HG03175 (cell line): ENCODE measurements at regions not wholly inside any gene's neighbourhood (a gene's known extent, or its start where the extent isn't known, plus 50 kb on each side); places are given as distances from the start of the nearest gene placed in this dataset.

ENCODE experiments used
- ATAC-seq: cut with Tn5 transposase; IDR thresholded peaks from one replicate; pipeline ENCODE4 v1.9.1; 2021; ENCODE audit warnings: mild to moderate bottlenecking, moderate library complexity; ENCODE audit not compliant: unreplicated experiment

DNA sequence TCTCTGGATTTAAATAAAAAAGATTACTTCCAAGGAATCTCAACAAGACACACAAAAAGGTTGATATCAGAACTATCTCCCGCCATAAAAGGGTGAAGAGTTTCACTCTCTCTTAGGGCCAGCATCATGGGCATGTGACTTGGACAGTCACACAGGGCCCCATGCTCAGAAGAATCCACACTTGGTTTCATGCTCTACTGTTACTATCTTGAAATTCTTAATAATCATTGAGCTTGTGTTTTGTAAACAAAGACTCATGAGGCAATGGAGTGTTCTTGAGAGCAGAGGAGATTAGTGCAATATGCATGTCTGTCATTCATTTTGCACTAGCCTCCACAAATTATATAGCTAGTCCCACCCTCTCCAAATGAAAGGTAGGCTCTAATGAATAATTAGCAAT, 58.4 kb downstream of the HMHB1 start:
- ATAC-seq: no peak

DNA sequence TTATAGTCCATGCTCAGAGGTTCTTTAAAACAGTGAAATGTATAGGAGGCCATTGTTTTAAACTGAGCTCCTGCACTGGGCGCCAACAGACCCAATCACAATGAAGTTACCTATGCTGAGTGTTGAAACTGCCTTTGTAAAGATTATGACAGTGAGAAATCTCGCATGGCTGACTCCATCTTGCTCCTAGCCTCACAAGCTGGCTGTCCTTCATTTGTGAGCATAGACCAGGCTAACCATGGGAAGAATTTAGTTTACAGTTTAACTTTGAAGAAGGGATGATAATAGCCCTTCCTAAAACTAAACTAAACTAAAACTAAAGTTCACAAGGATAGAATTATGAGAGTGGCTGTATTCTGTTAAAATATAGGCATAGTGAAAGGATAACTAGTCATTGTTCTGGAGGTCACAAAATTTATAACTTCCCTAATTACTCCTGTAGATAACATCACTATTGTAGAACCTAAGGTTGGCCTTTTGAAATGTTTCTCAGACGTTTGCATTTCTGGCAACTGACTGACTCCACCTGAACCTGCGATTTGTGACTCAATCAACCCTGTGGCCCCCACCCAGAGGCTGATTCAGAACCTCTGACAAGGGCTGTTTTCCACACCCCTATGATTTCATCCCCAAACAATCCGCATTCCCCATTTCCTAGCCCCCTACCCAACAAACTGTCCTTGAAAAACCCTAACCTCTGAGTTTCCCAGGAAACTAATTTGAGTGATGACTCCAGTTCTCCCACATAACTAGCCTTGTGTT, 59.1 kb downstream of the HMHB1 start:
- no peak for ATAC-seq

DNA sequence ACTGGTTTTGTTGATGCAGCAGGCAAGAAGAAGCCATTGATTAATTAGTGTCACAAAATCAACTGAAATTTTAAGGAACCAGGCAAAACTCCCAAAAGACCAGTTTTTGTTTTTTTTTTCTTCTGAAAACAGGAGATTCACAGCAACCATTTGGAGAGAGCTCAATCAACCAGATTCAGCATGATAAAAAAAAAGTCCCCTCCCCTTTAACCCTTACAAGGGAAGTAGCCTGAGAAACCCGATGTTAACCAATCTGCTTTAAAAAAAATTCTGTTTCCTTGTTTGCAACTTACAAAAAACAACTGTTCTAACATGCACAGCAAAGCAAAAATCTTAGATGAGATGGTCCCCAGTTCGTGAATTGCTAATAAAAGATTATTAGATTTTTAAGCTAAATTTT, 59.7 kb downstream of the HMHB1 start:
- no peak for ATAC-seq

DNA sequence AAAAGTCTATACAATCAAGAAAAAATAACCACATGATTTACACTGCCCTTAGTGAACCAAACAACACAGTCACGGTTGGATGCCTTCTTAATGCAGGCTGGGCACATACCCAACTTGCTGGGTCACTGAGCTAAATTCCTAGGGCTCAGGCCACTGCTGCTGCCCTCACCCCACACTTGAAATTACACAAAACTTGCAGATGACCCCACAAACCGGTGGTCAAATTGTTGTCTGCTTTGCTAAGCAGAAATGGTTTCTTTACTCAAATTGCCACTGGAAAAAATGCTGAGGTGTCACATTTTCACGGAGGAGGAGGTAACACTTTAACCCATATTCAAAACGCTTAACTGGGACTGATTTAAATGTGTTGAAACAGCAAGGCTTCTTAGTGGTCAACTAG, 62.4 kb downstream of the HMHB1 start:
- ATAC-seq: peak; percentile 77

DNA sequence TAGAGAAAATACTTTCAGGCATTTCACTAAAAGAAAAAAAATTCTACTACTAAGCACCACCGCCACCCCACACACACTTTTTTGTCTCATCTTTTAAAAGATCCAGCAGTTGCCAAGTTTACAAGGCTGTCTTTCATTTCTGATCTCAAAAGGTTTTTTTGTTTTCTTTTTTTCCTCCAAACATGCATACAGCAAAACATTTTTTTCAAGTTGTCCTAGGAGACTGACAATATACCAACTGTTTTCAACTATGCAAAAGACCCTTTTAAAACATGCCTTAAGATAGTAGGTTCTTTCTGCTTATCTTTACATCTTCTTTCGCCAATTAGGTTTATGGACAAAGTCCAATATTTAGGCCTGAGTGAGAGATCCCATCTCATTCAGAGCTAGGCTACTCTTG, 65.2 kb downstream of the HMHB1 start:
- no peak for ATAC-seq

DNA sequence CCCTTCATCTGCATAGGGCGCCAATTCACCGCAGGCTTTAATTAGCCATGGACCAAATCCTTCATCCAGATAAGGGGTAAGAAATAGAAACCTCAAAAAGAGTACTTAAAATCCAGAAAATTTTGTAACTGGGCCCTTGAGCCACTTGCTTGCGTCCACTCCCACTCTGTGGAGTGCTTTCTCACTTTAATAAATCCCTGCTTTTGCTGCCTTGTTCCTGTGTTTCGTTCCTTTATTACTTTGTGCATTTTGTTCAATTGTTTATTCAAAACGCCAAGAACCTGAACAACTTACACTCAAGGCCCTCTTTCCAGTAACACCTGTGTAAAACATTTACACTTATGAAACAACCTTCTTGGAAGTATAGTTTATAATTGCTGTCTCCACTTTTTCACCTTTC, 66.5 kb downstream of the HMHB1 start:
- ATAC-seq: no peak

DNA sequence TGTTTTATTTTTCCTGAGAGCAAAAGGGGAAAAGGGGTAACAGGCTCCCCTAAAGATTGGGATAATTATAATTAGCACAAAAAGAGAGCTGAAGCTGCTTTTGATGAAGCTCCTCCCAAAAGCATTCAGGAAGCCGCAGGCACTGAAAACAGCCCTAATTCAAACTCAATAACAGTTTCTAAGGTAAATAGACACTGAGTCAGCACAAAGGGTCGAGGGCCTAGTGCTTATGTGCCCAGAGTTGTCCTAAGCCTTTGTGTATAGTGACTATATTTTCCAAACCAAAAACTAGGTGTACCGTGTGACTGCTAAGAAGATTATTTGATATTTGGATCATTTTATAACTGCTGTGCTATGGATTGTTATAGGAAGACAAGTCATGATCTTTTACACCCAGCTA, 67.7 kb downstream of the HMHB1 start:
- ATAC-seq: no peak

DNA sequence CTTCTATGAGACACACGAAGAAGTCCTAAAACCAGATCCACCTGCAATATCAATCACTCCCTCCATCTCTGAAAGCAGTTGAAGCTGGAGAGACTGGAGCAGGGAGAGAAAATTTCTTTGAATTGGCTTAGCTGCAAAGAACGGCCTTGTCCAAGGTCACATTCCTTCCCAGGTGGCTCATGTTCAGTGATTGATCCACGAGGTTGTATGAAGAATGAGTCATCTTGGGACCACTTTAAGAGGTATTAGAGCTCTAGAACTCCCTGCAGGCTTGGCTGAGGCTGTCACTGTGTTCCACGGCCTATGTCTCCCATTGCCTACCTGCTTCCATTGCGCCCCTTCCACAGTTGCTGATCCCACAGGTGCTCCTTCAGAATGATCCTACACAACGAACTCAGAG, 68.2 kb downstream of the HMHB1 start:
- ATAC-seq: no peak

DNA sequence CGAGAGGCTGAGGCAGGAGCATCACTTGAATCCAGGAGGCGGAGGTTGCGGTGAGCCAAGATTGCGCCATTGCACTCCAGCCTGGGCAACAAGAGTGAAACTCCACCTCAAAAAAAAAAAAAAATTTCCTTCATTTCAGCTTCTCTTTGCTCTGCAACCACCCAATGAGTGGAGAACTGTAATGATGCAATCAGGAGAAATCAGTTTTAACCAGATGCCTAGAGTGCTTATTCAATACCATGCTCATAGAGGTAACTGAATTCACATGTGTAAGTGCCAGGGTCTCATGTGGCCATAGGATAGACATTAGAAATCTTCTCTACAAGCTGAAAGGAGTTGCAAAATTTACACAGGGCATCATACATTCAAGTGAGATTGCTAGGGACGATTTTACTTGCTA, 70.6 kb downstream of the HMHB1 start:
- no peak for ATAC-seq

DNA sequence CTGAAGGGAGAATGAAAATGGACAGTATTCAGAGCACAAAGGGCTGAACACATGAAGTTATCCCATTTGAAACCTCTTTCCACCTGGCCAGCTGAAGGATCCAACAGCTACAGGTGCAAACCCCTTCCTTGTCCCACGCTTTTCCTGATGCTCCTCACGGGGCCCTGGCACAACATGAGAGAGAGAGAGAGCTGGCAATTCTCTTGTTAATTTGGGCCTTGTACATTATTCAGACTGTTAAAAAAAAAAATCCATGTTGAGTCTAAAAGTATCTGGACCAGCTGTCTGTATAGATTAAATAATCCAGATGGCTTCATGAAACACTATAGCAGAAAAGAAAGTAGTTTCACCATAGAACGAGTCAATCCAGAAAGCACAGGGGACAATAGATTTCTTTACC, 74.1 kb downstream of the HMHB1 start:
- no peak for ATAC-seq

DNA sequence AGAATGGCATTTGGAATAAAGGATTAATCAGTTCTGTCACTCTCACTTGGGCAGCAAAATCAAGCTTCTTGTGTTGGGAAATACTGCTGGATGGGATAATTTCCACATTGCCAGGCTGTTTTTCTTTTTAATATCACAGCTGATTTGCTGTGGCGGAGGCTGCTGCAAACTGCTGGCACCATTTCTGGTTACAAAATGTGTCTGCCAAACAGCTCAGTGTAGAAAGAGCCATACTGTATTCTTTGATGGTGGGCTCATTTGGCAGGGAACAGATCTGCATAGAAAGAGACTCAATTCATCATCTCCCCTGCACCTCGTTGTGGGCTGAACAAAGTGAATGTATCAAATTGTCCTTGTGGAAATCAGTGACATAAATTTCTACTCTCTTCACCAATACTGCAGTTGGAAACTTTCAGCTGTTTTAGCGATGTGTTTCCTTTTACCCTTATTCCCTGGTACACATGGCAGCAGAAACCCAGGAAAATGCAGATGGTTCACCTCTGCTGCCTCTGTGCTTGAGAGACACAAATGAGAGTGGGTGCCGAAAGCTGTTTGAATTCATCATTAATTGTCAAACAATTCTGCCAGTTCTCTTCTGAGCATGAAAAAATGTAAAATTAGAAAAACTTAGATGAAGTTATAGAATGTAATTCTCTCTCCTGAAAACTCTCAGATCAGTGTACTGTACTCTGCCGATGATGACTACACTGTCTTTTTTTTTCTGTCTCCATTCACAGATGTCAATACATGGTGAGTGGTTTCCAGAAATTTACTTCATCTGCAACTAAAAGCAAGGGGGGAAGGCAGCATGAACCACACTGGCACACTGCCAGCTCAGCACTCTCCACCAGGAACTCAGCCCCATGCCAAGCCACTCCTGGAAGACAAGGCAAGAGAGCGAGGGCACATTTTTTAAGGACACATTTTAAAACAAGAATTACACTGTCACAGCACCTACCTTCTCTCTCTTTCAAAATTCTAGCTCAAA, 75.0 kb downstream of the HMHB1 start:
- no peak for ATAC-seq

DNA sequence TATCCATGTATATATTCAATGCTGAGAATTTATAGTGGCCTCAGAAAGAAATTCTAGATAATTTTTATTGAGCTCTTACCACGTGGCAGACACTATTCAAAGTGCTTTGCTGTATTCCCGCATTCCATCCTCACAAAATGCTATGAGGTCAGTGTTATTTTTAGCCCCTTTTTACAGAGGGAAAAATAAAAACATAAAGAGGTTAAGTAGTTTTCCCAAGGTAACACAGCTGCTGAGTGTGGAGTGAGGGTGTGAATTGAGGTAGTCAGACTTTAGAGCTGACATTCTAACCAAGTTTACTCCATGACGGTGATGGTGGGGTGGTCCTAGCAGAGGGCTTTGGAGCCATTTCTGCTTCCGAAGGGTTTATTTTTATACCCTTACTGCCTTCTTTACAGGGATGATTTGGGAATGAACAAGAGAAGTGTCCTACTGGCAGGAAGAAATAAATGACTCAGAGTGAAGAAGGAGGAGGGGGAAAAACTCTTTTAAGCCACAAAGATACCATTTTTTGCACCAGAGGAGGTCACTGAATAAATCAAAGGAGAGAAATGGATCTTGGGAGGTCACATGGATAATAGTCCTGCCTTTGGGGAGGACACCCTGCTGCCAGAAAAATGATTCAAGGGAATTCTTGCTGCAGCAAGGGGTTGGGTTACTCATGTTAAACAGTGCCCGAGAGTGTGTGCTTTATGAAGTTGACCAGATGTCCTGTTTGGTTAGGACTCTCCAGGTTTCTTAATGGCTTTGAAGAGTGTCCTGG, 76.1 kb downstream of the HMHB1 start:
- ATAC-seq: no peak

DNA sequence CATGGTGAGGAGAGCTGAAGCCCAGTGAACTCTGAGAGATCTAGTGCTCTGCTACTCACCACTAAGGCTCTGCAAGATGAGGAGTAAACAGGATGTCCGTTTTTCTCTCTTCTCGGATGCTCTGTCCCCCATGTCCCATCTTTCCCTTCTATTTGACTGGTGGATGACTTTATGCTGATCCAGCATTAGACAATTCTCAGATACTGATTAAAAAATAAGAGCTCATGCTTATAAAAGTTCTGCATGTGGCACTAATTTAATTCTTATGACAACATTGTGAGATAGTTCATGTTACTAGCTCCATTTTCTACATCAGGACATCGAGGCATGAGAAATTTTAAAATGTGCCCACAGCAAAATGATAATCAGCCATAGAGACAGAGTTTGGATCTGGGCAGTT, 77.0 kb downstream of the HMHB1 start:
- ATAC-seq: no peak

DNA sequence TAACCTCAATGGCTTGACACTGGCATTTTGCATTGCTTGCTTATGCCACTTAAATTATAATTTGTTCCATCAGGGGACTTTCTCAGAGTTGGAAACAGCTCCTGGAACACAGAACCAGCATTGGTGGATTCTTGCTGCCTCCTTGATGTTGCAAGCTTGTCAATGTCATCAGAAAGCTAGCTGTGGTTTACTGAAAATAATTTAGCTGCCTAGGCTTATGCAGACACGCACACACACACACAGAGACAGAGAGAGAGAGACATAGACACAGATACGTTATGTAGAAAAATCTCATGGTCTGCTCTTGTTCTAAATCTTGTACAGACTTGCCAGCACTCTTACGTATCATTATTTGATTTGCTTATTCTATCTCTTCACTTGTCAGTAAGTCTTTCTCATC, 78.0 kb downstream of the HMHB1 start:
- ATAC-seq: no peak

DNA sequence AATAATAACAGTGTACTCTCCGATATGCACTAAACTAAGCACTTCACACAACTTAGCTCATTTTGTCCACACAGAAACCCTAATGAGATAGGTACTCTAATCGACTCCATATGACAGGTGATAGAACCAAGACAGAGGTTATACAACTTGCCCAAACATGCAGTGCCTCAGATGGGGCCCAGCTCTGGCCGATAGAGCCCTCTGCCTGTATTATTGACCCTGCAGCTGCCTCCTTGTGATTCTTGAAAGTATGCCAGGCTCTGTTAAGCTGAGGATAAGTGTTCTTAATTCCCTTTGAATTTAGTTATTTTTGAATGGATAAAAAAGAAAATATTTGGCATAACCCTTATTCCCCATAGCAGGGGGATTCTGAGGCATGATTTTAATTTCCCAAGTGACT, 78.5 kb downstream of the HMHB1 start:
- ATAC-seq: no peak

DNA sequence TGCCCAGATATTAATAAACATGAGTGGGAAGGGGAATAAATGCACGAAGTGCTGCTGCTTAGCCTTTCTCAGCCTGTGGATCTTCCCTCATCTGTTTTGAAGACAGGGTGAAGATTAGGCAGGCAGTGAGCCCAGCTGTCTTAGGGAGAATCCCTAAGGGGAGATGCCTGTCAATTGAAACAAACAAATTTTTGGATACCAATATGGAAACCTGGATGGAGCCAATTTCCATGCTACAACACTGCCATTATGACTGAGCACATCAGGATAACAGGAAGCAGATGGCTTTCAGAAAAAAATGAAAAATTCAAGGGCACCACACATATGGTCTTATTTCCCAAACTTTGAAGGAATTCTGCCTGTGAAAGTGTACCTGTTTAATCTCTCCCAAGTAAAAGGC, 80.3 kb downstream of the HMHB1 start:
- no peak for ATAC-seq

DNA sequence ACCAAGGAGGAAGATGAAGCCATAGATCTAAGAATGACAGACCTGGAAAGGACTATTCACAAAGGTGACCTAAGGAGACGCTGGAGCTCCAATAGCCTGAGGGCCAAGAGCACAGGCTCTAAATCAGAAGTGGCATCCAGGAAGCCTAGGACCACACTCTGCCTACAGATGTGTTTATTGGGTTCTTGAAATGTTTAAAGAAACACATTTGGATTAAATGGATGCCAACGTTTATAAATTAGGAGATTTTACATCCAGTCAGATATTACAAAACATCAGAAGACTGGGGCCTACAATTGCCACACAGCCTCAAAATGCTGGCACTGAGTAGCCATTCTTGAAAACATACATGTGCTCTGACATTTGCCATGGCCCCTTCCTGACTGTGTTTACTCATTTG, 80.9 kb downstream of the HMHB1 start:
- no peak for ATAC-seq

DNA sequence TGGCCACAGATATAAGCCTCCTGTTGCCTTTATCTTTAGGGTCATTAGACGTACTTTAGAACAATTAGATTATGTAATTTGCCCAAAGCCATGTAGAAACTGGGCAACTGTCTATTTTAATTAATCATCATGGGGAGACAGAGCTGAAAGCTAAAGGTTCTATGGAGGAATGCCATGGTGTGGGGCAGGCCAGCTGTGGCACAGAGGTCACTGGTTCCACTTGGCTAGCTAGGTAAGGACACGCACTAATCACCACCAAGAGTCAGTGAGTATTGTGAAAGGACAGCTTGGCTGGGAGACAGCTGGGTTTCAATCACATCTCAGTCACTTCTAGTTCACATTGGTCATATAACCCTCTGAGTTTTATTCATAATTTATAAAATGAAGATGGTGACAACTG, 81.7 kb downstream of the HMHB1 start:
- ATAC-seq: no peak

DNA sequence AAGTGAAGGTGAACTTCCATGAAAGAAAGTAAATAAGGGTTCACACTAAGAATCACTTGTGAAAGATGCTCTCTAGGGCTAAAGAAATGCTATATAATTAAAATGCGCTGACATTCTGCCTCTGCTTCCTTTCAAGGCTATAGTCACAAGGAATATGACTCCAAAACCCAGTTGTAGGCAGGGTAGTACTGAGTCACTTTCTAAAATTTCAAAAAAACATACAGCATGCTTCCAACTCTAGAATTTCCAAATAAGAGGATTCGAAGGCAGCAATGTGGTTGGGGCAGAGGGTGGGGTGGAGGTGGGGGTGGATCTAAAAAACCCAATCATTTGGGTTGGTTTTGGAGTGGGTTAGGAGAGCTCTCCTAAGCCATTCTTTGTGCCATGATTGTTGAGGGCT, 84.6 kb downstream of the HMHB1 start:
- ATAC-seq: no peak

DNA sequence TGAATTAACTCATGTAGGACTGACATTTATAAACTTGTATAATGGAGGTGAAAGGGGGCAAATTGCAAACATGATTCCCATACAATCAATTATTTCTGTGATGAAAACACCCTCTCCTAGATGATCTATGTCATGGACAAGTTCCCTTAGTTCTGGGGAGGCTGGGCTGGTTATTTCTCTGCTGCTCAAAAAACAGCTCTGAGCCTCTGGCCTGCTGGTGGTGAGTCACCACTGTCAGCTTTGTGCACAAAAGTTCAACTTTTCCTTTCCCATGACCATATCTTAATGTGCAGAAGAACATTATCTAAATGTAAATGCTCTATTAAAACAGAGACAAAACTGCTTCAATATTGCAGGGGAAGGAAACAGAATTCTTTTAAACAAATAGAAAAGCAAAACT, 85.0 kb downstream of the HMHB1 start:
- no peak for ATAC-seq

DNA sequence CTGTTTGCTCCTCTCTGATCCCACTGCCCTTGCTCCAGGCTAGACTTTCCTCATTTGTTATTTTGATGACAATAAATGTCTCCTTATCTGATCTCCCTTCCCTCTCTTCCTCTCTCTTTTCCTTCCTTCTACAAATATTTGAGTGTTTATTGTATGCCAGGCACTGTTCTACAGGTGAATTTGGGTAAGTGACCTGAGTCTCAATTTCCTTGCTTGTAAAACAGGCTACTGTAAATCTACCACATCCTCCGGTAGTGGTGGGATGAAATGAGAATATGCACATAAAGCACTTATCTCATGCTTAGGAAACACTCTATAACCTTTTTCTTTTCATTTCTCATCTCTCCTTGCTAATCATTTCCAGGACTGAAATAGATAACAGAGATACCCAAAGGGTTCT, 86.4 kb downstream of the HMHB1 start:
- no peak for ATAC-seq
